B cell (primary cell): ENCODE measurements at regions not wholly inside any gene's neighbourhood (a gene's known extent, or its start where the extent isn't known, plus 50 kb on each side); places are given as distances from the start of the nearest gene placed in this dataset.

ENCODE experiments used
- ATAC-seq: fragments of 200-7000 bp; cut with Tn5 transposase; one replicate; pipeline ENCODE4 v1.10.0; 2021; ENCODE audit warnings: low read depth, mild to moderate bottlenecking, moderate number of reproducible peaks, moderate library complexity
- CTCF ChIA-PET: fragments of 350-600 bp; sonication (Branson Sonifier 250); formaldehyde crosslinking; loops from one replicate; lab custom pipeline; 2021; ENCODE audit warnings: antibody characterized with exemption, inconsistent platforms; lab: Charles Lee
- POLR2A ChIA-PET: fragments of 350-600 bp; sonication (Branson Sonifier 250); formaldehyde crosslinking; loops from one replicate; lab custom pipeline; 2021; ENCODE audit warnings: antibody characterized with exemption; lab: Charles Lee
- DNase-seq: peaks from one replicate; pipeline ENCODE4 v3.0.0; 2013
- H2AFZ ChIP-seq: 2 replicates; pipeline ENCODE4 v1.6.1; 2012; ENCODE audit warnings: mild to moderate bottlenecking, low read depth, low read length; ENCODE audit not compliant: insufficient read depth, poor library complexity, severe bottlenecking
- H3K27ac ChIP-seq, 2 donors: 1 replicate in 1 of 2; 2 replicates in 1 of 2; pipeline ENCODE4 v1.5.1; 2012 to 2013; ENCODE audit warnings: low read length in 2 of 2, mild to moderate bottlenecking in 2 of 2, moderate library complexity in 1 of 2
- H3K27me3 ChIP-seq, 4 experiments: fragments of 200-600 bp in 1 of 4; sonication (generic) in 1 of 4; replicated peaks in 1 of 4; 1 replicate in 2 of 4; 2 replicates in 2 of 4; pipeline versions ENCODE4 v1.6.1 to v1.7.0; 2013 to 2016; ENCODE audit warnings: low read length in 3 of 4, mild to moderate bottlenecking in 2 of 4, mixed read lengths in 1 of 4, moderate library complexity in 1 of 4; ENCODE audit not compliant: insufficient read depth in 4 of 4, control insufficient read depth in 3 of 4; ENCODE audit errors: control extremely low read depth in 1 of 4
- H3K36me3 ChIP-seq, 2 experiments: replicated peaks in 1 of 2; 1 replicate in 1 of 2; 2 replicates in 1 of 2; pipeline versions ENCODE4 v1.6.1 to v1.7.1; 2013; ENCODE audit warnings: low read length in 1 of 2; ENCODE audit not compliant: insufficient read depth in 2 of 2, control insufficient read depth in 1 of 2; ENCODE audit errors: control extremely low read depth in 1 of 2, extremely low read depth in 1 of 2
- H3K4me1 ChIP-seq, 2 donors: fragments of 200-600 bp in 1 of 2; sonication (generic) in 1 of 2; 1 replicate in 1 of 2; 2 replicates in 1 of 2; pipeline versions ENCODE4 v1.5.1 to v1.6.1; 2013 to 2017; ENCODE audit warnings: low read length in 2 of 2; ENCODE audit not compliant: control insufficient read depth in 2 of 2, insufficient read depth in 2 of 2
- H3K4me2 ChIP-seq: replicated peaks from 2 replicates; pipeline ENCODE3; 2012; ENCODE audit warnings: mild to moderate bottlenecking, low read depth, low read length; ENCODE audit not compliant: poor library complexity, severe bottlenecking
- H3K4me3 ChIP-seq, 5 experiments: fragments of 200-600 bp in 1 of 5; sonication (generic) in 1 of 5; 1 replicate in 3 of 5; 2 replicates in 2 of 5; pipeline versions ENCODE4 v1.5.1 to v1.7.0; 2011 to 2016; ENCODE audit warnings: low read length in 4 of 5, mild to moderate bottlenecking in 4 of 5, low read depth in 2 of 5, control low read depth in 1 of 5, moderate library complexity in 1 of 5; ENCODE audit not compliant: insufficient read depth in 1 of 5; ENCODE audit errors: control extremely low read depth in 1 of 5, extremely low read depth in 1 of 5
- H3K79me2 ChIP-seq: fragments of 200-600 bp; sonication (generic); one replicate; pipeline ENCODE4 v1.6.0; 2016; ENCODE audit warnings: low read length; ENCODE audit not compliant: control insufficient read depth, insufficient read depth
- H3K9ac ChIP-seq: fragments of 200-600 bp; sonication (generic); 2 replicates; pipeline ENCODE4 v1.6.1; 2017; ENCODE audit warnings: mild to moderate bottlenecking, low read length, moderate library complexity
- H3K9me3 ChIP-seq, 3 donors: one replicate each; pipeline versions ENCODE4 v1.6.1 to v1.7.1; 2013; ENCODE audit warnings: low read length in 2 of 3; ENCODE audit not compliant: control insufficient read depth in 2 of 3, insufficient read depth in 1 of 3; ENCODE audit errors: control extremely low read depth in 1 of 3
- H4K20me1 ChIP-seq: 2 replicates; pipeline ENCODE4 v1.6.0; 2012; ENCODE audit warnings: mild to moderate bottlenecking, low read length; ENCODE audit not compliant: insufficient read depth, control insufficient read depth, poor library complexity, severe bottlenecking
- H3K27ac Mint-ChIP-seq: one replicate; pipeline ENCODE4 v1.8.0; 2021; ENCODE audit warnings: mixed read lengths
- H3K27me3 Mint-ChIP-seq: one replicate; pipeline ENCODE4 v1.8.0; 2021; ENCODE audit warnings: mixed read lengths
- H3K4me1 Mint-ChIP-seq: one replicate; pipeline ENCODE4 v1.8.0; 2021; ENCODE audit warnings: mixed read lengths
- H3K4me3 Mint-ChIP-seq: one replicate; pipeline ENCODE4 v1.8.0; 2021; ENCODE audit warnings: mixed read lengths
- H3K9me3 Mint-ChIP-seq: one replicate; pipeline ENCODE4 v1.8.0; 2022; ENCODE audit warnings: mixed read lengths; ENCODE audit not compliant: insufficient read depth
- EZH2 ChIP-seq: IDR thresholded peaks from 2 replicates; pipeline ENCODE4 v1.6.1; 2012; ENCODE audit warnings: borderline replicate concordance, low read depth, mild to moderate bottlenecking, moderate library complexity, low read length; ENCODE audit not compliant: insufficient read depth, poor library complexity, severe bottlenecking
- WGBS: methylation state at CpG from one replicate; pipeline ENCODE4 v1.1.5; 2013; ENCODE audit warnings: missing lambda C conversion rate; ENCODE audit not compliant: insufficient coverage; 5-methylcytosine and 5-hydroxymethylcytosine counted together
- intact Hi-C: fragments of 100-400 bp; cut with micrococcal nuclease; formaldehyde crosslinking; loops from one replicate; pipeline ENCODE4 v1.10.0; 2022
- TF ChIP-seq, protein P1 (sequence below): fragments of 200-600 bp; IDR thresholded peaks from one replicate; pipeline ENCODE4 v1.8.0; 2022; ENCODE audit warnings: antibody characterized with exemption, mild to moderate bottlenecking

DNA sequence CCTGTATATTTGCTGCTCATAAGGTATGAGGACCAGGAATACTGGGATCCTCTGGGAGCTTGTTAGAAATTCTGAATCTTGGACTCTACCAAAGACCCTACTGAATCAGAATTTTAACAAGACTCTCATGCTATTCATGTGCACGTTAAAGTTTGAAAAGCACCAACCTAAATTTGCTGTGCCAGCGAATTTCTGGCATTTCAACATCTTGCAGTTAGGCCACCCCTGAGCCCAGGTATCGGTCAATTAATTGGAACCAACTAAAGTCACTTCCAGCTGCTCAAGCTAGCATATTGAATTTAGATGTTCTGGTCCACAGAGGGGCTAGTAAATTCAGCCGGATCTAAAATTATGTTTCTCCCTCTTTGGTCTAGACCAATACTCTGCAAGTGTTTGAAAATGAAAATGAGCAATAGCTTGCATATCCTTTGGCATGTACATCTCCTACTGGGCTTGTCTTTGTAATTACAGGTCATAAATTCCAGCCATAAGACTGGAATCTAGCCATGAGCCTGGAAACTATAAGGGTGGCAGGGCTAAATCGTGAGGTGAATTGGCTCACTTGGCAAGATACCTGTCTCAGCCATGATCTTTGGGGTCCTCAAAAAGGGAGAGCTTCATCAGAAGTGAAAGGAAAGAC is 72.4 kb downstream of the SKA1 start:
- Mint-ChIP-seq H3K4me1 (no peaks in the 10 kb centered on the region), H3K27me3 (peaks cover 12% of the 10 kb centered on the region), H3K27ac (no peak overlapping the region), H3K9me3 (peaks cover 4% of the 10 kb centered on the region), H3K4me3 (no peak overlapping the region)
- WGBS: 72% methylated on average over 4 of the region's 5 CpGs
- Histone ChIP-seq H3K9me3 (peaks cover 0 to 18% (median 8%) of the 10 kb centered on the region in 3 donors), H3K27me3 (no peaks in the 10 kb centered on the region), H3K36me3 (no peaks in the 10 kb centered on the region), H3K27ac (no peak overlapping the region), H2AFZ (no peak overlapping the region), H3K4me3 (no peak overlapping the region), H3K4me2 (no peak overlapping the region), H3K9ac (no peak overlapping the region), H3K4me1 (no peaks in the 10 kb centered on the region), H4K20me1 (no peaks in the 10 kb centered on the region), H3K79me2 (no peaks in the 10 kb centered on the region)
- intact Hi-C loops: no loop called here
- TF ChIP-seq, protein P1, sequence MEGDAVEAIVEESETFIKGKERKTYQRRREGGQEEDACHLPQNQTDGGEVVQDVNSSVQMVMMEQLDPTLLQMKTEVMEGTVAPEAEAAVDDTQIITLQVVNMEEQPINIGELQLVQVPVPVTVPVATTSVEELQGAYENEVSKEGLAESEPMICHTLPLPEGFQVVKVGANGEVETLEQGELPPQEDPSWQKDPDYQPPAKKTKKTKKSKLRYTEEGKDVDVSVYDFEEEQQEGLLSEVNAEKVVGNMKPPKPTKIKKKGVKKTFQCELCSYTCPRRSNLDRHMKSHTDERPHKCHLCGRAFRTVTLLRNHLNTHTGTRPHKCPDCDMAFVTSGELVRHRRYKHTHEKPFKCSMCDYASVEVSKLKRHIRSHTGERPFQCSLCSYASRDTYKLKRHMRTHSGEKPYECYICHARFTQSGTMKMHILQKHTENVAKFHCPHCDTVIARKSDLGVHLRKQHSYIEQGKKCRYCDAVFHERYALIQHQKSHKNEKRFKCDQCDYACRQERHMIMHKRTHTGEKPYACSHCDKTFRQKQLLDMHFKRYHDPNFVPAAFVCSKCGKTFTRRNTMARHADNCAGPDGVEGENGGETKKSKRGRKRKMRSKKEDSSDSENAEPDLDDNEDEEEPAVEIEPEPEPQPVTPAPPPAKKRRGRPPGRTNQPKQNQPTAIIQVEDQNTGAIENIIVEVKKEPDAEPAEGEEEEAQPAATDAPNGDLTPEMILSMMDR: no peak
- no peak for TF ChIP-seq EZH2
- ChIA-PET POLR2A (no interaction called here), CTCF (no interaction called here)
- ATAC-seq: no peak
- DNase-seq: no peak

DNA sequence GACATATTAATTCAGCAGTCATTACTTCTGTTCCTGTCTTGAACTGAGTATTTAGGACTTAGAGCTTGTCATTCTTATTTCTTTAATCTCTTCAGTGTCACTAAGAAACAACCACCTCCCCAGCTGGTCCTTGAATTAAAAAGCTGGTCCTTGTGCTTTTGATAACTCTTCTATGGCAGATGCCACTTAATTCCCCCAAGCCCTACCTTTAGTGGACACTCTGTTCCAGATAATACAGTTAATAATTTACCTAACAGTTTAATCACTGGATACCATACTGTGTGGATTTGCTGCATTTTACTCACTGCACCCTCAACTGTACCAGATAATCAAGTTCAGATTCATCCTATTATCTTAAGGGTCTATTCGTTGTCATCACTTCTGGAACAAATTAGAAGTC is 73.1 kb downstream of the SKA1 start:
- H4K20me1 ChIP-seq: no peaks in the 10 kb centered on the region
- no peak overlapping the region for H3K27ac Mint-ChIP-seq
- H3K4me3 Mint-ChIP-seq: no peak overlapping the region
- H3K36me3 ChIP-seq: no peaks in the 10 kb centered on the region
- POLR2A ChIA-PET: no interaction called here
- no peak overlapping the region for H2AFZ ChIP-seq
- H3K4me1 ChIP-seq: no peaks in the 10 kb centered on the region
- no peak overlapping the region for H3K4me2 ChIP-seq
- WGBS: no CpG with 5 or more reads among the region's 1 CpG
- H3K27ac ChIP-seq: no peak overlapping the region
- H3K27me3 Mint-ChIP-seq: peaks cover 12% of the 10 kb centered on the region
- H3K9ac ChIP-seq: no peak overlapping the region
- peaks cover 0 to 18% (median 8%) of the 10 kb centered on the region in 3 donors for H3K9me3 ChIP-seq
- no peak for TF ChIP-seq EZH2
- TF ChIP-seq, protein P1: no peak
- no peaks in the 10 kb centered on the region for H3K79me2 ChIP-seq
- ATAC-seq: no peak
- H3K27me3 ChIP-seq: no peaks in the 10 kb centered on the region
- CTCF ChIA-PET: no interaction called here
- no peaks in the 10 kb centered on the region for H3K4me1 Mint-ChIP-seq
- intact Hi-C loops: no loop called here
- no peak for DNase-seq
- H3K9me3 Mint-ChIP-seq: peaks cover 3% of the 10 kb centered on the region
- no peak overlapping the region for H3K4me3 ChIP-seq
